ENCODE measurements at regions not wholly inside any gene's neighbourhood (a gene's known extent, or its start where the extent isn't known, plus 50 kb on each side); places are given as distances from the start of the nearest gene placed in this dataset.
"Not testable (repeated sequence)": the region's sequence is repeated elsewhere in the genome, so short reads cannot be mapped to it uniquely, and the experiment has no call there.

DNA sequence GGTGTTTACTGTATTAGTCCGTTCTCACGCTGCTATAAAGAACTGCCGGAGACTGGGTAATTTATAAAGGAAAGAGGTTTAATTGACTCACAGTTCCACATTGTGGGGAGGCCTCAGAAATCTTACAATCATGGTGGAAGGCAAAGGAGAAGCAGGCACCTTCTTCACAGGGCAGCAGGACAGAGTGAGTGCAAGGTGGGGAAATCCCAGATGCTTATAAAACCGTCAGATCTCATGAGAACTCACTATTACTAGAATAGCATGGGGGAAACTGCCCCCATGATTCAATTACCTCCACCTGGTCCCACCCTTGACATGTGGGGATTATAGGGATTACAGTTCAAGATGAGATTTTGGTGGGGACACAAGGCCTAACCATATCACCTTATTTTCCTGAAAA is 60.1 kb upstream of the IFNGR1 start:
- DNase-seq (ENCODE audit: low spot score in 2 of 2); FAIRE-seq: not testable (repeated sequence)

DNA sequence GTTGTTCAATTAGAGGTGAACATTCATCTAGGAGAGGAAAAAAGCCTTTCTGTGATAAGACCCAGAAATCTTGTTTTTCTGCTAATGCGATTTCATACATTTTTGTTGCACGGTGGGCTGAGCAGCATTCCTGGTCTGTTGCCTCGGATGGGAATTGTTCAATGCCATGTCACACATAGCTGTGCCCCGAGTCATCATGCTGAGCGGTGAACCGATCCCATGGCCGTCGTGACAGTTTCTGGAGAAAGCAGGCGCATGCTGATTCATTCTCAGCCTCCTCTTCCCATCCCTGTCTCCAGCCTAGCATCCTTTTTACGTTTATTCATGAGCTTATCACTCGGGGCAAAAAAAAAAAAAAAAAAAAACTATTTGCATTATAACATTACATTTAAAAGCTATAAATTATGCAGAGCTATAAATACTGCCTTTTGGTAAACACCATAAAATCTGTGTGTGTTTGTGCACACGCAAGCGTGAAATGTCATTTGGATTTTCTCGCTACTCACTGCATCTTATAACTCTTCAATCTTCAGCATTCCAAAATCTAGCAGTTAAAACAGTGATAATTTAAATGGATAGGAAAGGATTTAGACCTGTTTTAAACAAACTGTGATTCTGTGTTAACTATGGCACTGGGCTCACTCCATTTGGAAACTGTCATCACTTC is 58.9 kb upstream of the IFNGR1 start:
- FAIRE-seq = no peak
- no peak for DNase-seq (ENCODE audit: low spot score in 2 of 2)

DNA sequence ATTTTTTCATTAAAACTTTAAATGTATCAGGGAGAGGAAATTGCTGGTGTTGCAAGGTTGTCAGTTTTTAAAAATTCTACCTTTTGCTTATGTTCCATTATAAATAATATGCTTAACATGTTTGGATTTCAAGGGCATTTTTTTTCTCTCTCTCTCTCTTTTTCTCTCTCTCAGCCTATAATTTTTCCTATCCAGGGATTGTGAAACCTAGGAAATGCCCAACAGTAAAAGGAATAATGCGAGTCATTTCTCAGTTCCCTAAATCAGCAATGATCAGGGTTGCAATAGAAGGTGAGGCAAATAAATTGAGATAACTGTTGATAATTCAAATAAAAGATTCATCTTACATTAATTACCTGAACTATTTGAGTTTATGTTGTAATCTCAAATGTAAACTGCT is 53.2 kb upstream of the IFNGR1 start:
- DNase-seq (ENCODE audit: low spot score in 2 of 2) (no peak), FAIRE-seq (no peak)

DNA sequence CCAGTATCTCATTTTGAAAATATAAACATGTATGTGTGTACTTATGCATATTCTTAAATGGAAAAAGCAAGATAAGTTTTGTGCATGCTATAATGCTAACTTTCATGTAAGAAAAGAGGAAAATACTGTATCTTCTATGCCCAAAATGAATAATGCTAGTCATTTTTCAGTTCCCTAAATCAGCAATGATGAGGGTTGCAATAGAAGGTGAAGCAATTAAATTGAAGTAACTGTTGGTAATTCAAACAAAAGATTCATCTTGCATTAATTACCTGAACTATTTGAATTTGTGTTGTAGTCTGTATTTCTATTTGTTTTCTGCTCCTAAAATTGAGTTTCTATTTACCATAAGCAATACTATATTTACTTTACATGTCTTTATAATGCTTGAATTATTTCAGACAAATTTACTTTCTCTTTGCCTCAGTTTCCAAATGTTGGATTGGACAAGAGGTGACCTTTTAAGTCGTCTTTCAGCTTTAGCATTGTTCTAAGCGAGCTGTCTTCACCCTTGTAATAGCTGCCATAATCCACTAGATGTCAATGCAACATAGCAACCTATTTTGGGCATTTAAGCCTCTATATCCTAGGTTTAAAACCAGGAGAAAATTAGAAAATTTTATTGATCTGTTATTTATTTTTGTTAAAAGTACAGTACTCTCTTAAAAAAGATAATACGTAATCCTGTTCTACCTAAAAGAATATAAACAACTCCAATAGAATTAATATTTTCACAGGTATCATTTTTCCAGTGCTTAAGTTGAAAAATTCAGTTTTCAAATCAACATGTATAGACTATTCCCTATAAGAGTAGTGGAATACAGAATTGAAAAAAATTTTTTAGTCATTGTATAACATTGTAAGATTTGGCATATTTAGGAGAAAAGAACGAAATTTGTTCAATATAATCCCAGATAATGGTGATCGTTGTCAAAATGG is 52.3 kb upstream of the IFNGR1 start:
- DNase-seq (ENCODE audit: low spot score in 2 of 2) = peak; percentile 10 to 22

DNA sequence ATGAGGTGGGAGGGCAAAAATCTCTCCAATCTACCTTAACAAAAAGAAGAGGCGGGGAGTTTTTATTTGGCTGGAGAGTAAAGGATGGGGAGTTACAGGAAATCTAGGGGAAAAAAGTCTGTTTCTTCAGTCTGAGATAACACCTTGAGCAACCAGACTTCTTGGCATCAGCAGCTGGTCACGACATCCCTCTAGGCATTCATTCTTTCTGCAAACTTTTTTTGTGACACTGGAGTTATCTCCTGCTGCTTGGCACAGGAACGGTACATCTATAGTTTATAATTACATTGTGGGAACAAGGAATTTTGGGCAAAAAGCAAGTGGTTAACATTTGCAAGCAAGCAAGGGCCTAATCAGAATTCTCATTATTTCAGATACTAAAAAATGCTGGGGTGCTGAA is 50.6 kb upstream of the IFNGR1 start:
- FAIRE-seq (no peak), DNase-seq (ENCODE audit: low spot score in 2 of 2) (no peak)

More for the DNA sequence above, 52.3 kb upstream of the IFNGR1 start:
- FAIRE-seq = peak; percentile 96

DNA sequence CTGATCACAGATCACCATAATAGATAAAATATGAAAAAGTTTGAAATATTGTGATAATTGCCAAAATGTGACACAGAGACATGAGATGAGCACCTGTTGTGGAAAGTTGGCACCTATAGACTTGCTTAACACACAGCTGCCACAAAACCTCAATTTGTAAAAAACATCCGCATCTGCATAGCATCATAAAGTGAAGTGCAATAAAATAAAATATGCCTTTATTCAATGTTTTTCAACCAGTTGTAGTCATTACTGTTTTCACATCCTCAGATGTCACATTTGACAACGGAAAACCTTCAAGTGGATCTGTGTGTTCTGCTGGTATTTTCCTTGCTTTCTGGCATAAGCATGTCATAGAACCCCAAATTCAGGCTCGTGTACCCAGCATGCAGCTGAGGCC is 50.2 kb upstream of the IFNGR1 start:
- no peak for FAIRE-seq
- no peak for DNase-seq (ENCODE audit: low spot score in 2 of 2)
